HEK293 (cell line): ENCODE measurements at regions not wholly inside any gene's neighbourhood (a gene's known extent, or its start where the extent isn't known, plus 50 kb on each side); places are given as distances from the start of the nearest gene placed in this dataset.

Experiments used
- CTCF ChIA-PET: fragments of 350-600 bp; formaldehyde crosslinking; extraction: SDS; loops from one replicate; lab custom pipeline; 2021; ENCODE audit warnings: antibody characterized with exemption; lab: Yijun Ruan, JAX
- POLR2A ChIA-PET: fragments of 300-600 bp; formaldehyde crosslinking; extraction: SDS; loops from one replicate; lab custom pipeline; 2020; ENCODE audit warnings: antibody characterized with exemption, inconsistent platforms; lab: Yijun Ruan, JAX
- H3K27ac ChIP-seq: fragments of 200-500 bp; sonication (Bioruptor generic); 2 replicates; pipeline ENCODE4 v1.5.1; 2014; ENCODE audit warnings: low read depth, low read length, control low read depth, inconsistent platforms; ENCODE audit errors: extremely low read depth
- H3K36me3 ChIP-seq, 2 experiments: fragments of 200-500 bp in 1 of 2; sonication (Bioruptor generic) in 1 of 2; 1 replicate in 1 of 2; 2 replicates in 1 of 2; pipeline ENCODE4 v1.5.1; 2014 to 2017; ENCODE audit warnings: inconsistent platforms in 2 of 2, low read length in 2 of 2; ENCODE audit not compliant: control insufficient read depth in 2 of 2, insufficient read depth in 1 of 2
- H3K4me1 ChIP-seq: fragments of 200-500 bp; sonication (Bioruptor generic); 2 replicates; pipeline ENCODE4 v1.5.1; 2014; ENCODE audit warnings: mild to moderate bottlenecking, low read length, inconsistent platforms; ENCODE audit not compliant: control insufficient read depth, insufficient read depth
- H3K4me3 ChIP-seq: 2 replicates; pipeline ENCODE4 v1.5.1; 2011; ENCODE audit warnings: low read depth, mild to moderate bottlenecking, control low read depth, low read length, moderate library complexity
- H3K9me3 ChIP-seq: fragments of 200-500 bp; sonication (Bioruptor generic); 2 replicates; pipeline ENCODE4 v1.5.1; 2014; ENCODE audit warnings: low read depth, low read length, inconsistent platforms; ENCODE audit not compliant: control insufficient read depth, insufficient read depth
- IKZF3 ChIP-seq: fragments of 450-650 bp; IDR thresholded peaks from 2 replicates; pipeline ENCODE4 v1.5.0; 2018; ENCODE audit warnings: missing biosample characterization, mild to moderate bottlenecking, missing genetic modification characterization, moderate library complexity
- KLF16 ChIP-seq: fragments of 450-650 bp; formaldehyde crosslinking; IDR thresholded peaks from 2 replicates; pipeline ENCODE4 v1.5.1; 2017; ENCODE audit warnings: missing biosample characterization, missing genetic modification characterization
- SP2 ChIP-seq: fragments of 450-650 bp; formaldehyde crosslinking; IDR thresholded peaks from 2 replicates; pipeline ENCODE4 v1.5.1; 2016; ENCODE audit warnings: missing biosample characterization, missing genetic modification characterization
- SP3 ChIP-seq: fragments of 450-650 bp; formaldehyde crosslinking; IDR thresholded peaks from 2 replicates; pipeline ENCODE4 v1.5.1; 2016; ENCODE audit warnings: missing biosample characterization, missing genetic modification characterization
- SP7 ChIP-seq: fragments of 450-650 bp; formaldehyde crosslinking; IDR thresholded peaks from 2 replicates; pipeline ENCODE4 v1.5.1; 2016; ENCODE audit warnings: missing biosample characterization, missing genetic modification characterization
- TCF7L2 ChIP-seq: IDR thresholded peaks from 2 replicates; pipeline ENCODE4 v1.6.1; 2011; ENCODE audit warnings: low read depth, mild to moderate bottlenecking, inconsistent platforms, low read length, moderate library complexity, borderline replicate concordance
- TRIM28 ChIP-seq: IDR thresholded peaks from 2 replicates; pipeline ENCODE4 v1.6.1; 2011; ENCODE audit warnings: low read length, control low read depth, borderline replicate concordance
- ZBTB1 ChIP-seq: fragments of 450-650 bp; formaldehyde crosslinking; IDR thresholded peaks from 2 replicates; pipeline ENCODE4 v1.5.1; 2016; ENCODE audit warnings: missing biosample characterization, missing genetic modification characterization
- ZBTB10 ChIP-seq: fragments of 450-650 bp; formaldehyde crosslinking; IDR thresholded peaks from 2 replicates; pipeline ENCODE4 v1.5.1; 2016; ENCODE audit warnings: missing biosample characterization, missing genetic modification characterization
- ZBTB48 ChIP-seq: fragments of 450-650 bp; formaldehyde crosslinking; IDR thresholded peaks from 2 replicates; pipeline ENCODE4 v1.5.1; 2016; ENCODE audit warnings: missing biosample characterization, missing genetic modification characterization
- ZBTB6 ChIP-seq: fragments of 450-650 bp; formaldehyde crosslinking; IDR thresholded peaks from 2 replicates; pipeline ENCODE4 v1.5.1; 2017; ENCODE audit warnings: missing biosample characterization, missing genetic modification characterization
- ZNF426 ChIP-seq: fragments of 450-650 bp; formaldehyde crosslinking; IDR thresholded peaks from 2 replicates; pipeline ENCODE4 v1.5.1; 2017; ENCODE audit warnings: missing biosample characterization, missing genetic modification characterization, mild to moderate bottlenecking, inconsistent platforms, moderate library complexity
- ZNF449 ChIP-seq: fragments of 450-650 bp; formaldehyde crosslinking; IDR thresholded peaks from 2 replicates; pipeline ENCODE4 v1.5.1; 2017; ENCODE audit warnings: missing biosample characterization, mild to moderate bottlenecking, missing genetic modification characterization, moderate library complexity
- ZNF658 ChIP-seq: fragments of 450-650 bp; formaldehyde crosslinking; IDR thresholded peaks from 2 replicates; pipeline ENCODE4; 2016; ENCODE audit warnings: missing biosample characterization, missing genetic modification characterization
- ZSCAN16 ChIP-seq: fragments of 450-650 bp; formaldehyde crosslinking; IDR thresholded peaks from 2 replicates; pipeline ENCODE4 v1.5.1; 2016; ENCODE audit warnings: missing biosample characterization, missing genetic modification characterization
- ZSCAN18 ChIP-seq: fragments of 450-650 bp; formaldehyde crosslinking; IDR thresholded peaks from 2 replicates; pipeline ENCODE4 v1.5.1; 2016; ENCODE audit warnings: missing biosample characterization, missing genetic modification characterization

- TF ChIP-seq ZBTB6, result no peak
These were observed 80.8 kb upstream of the TIAM2 start (continued) for GRCh38 chr6:154914288-154914687.

- TF ChIP-seq KLF16 (no peak), TCF7L2 (no peak), ZNF449 (no peak)
- no peaks in the 10 kb centered on the region for H3K4me1 ChIP-seq
- no peak overlapping the region for H3K4me3 ChIP-seq
- H3K9me3 ChIP-seq, result no peaks in the 10 kb centered on the region
- POLR2A ChIA-PET, result no interaction called here
- no peaks in the 10 kb centered on the region for H3K36me3 ChIP-seq
- no peak overlapping the region for H3K27ac ChIP-seq
- CTCF ChIA-PET, result interaction anchor here (1.6 kb wide), 1 partner anchor 11 kb away, joined by 7 read pairs; no protein-coding TSS in a partner anchor
These were observed 78.3 kb upstream of the TIAM2 start for GRCh38 chr6:154916857-154917256.

GRCh38 chr6:154917941-154918340 is 77.2 kb upstream of the TIAM2 start:
- H3K9me3 ChIP-seq, result no peaks in the 10 kb centered on the region
- H3K4me3 ChIP-seq, result no peak overlapping the region
- H3K36me3 ChIP-seq, result no peaks in the 10 kb centered on the region
- TF ChIP-seq SP2 (tag by site-specific recombination), result no peak
- TF ChIP-seq ZNF426, result no peak
- TF ChIP-seq ZBTB1 (tag by site-specific recombination), result no peak
- TF ChIP-seq SP3 (tag by site-specific recombination), result no peak
- TF ChIP-seq TRIM28, result no peak
- TF ChIP-seq SP7, result no peak
- TF ChIP-seq ZBTB10 (tag by site-specific recombination), result no peak
- no peak for TF ChIP-seq ZBTB48 (tag by site-specific recombination)
- no peak for TF ChIP-seq ZSCAN16 (tag by site-specific recombination)
- TF ChIP-seq IKZF3 (tag by site-specific recombination), result no peak
- no peak for TF ChIP-seq ZNF658 (tag by site-specific recombination)
- no peak for TF ChIP-seq ZSCAN18
- ChIA-PET POLR2A (no interaction called here), CTCF (interaction anchor here (0.9 to 1.6 kb wide), 2 partner anchors 8 to 10 kb away, joined by 3 to 7 read pairs; no protein-coding TSS in a partner anchor)
- H3K4me1 ChIP-seq, result no peaks in the 10 kb centered on the region
- no peak overlapping the region for H3K27ac ChIP-seq
